ENCODE measurements at regions not wholly inside any gene's neighbourhood (a gene's known extent, or its start where the extent isn't known, plus 50 kb on each side); places are given as distances from the start of the nearest gene placed in this dataset.

DNA sequence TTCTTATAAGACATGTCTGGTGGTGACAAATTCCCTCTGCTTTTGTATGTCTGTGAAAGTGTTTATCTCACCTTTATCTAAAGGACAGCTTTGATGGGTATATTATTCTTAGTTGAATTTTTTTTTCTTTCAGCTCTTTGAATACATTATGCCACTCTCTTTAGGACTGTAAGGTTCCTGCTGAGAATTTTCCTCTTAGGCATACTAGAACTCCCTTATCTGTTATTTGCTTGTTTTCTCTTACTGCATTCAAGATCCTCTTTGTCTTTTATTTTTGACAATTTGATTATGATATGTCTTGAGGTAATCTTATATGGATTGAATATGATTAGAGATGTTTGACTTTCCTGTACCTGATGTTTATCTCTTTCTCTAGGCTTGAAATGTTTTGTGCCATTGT is 1328.4 kb downstream of the PCDH9 start:
- Histone ChIP-seq H3K4me3 (ENCODE audit: low read length in 2 of 2) (no peak overlapping the region), H3K36me3 (ENCODE audit: control insufficient read depth in 1 of 2, insufficient read depth in 2 of 2, low read length in 1 of 2) (no peaks in the 10 kb centered on the region), H3K4me1 (ENCODE audit: control insufficient read depth in 1 of 2, insufficient read depth in 2 of 2, low read length in 2 of 2) (no peaks in the 10 kb centered on the region), H3K9me3 (ENCODE audit: control insufficient read depth, low read length) (no peaks in the 10 kb centered on the region), H3K27ac (ENCODE audit: low read depth in 1 of 2, low read length in 2 of 2) (no peak overlapping the region), H3K27me3 (ENCODE audit: control insufficient read depth in 1 of 2, insufficient read depth in 2 of 2, low read length in 1 of 2) (no peaks in the 10 kb centered on the region)
- ATAC-seq (ENCODE audit: low FRiP score) (no peak), DNase-seq (no peak)
- intact Hi-C loops (cut with DNase I) = no loop called here

DNA sequence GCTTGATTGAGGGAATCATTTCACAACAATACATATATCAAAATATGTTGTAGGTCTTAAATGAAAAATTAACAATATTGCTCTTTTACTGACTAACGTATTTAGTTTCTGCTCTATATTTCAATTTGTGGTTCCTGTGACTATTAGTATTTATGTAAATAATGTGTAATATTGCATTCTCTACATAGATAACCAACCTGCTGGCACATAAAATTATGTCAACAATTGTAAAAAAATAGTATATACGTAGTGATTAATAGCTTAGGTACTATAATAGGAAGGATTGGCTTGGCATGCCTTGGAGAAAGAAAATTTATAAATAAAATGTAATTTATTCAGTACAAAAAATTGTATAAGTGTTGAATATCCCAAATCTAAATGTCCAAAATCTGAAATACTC is 1336.1 kb downstream of the PCDH9 start:
- 84 to 91% methylated on average over 2 of the region's 2 CpGs for WGBS, 2 donors
- DNase-seq = no peak
- Histone ChIP-seq H3K27me3 (ENCODE audit: control insufficient read depth in 1 of 2, insufficient read depth in 2 of 2, low read length in 1 of 2) (no peaks in the 10 kb centered on the region), H3K27ac (ENCODE audit: low read depth in 1 of 2, low read length in 2 of 2) (no peak overlapping the region), H3K9me3 (ENCODE audit: control insufficient read depth, low read length) (no peaks in the 10 kb centered on the region), H3K36me3 (ENCODE audit: control insufficient read depth in 1 of 2, insufficient read depth in 2 of 2, low read length in 1 of 2) (no peaks in the 10 kb centered on the region), H3K4me1 (ENCODE audit: control insufficient read depth in 1 of 2, insufficient read depth in 2 of 2, low read length in 2 of 2) (no peaks in the 10 kb centered on the region), H3K4me3 (ENCODE audit: low read length in 2 of 2) (no peak overlapping the region)
- intact Hi-C loops (cut with DNase I) = no loop called here
- no peak for ATAC-seq (ENCODE audit: low FRiP score)

GRCh38 chr13:65892859-65893258 is 1337.3 kb downstream of the PCDH9 start:
- Histone ChIP-seq H3K4me3 (ENCODE audit: low read length in 2 of 2) (no peak overlapping the region), H3K4me1 (ENCODE audit: control insufficient read depth in 1 of 2, insufficient read depth in 2 of 2, low read length in 2 of 2) (no peaks in the 10 kb centered on the region), H3K9me3 (ENCODE audit: control insufficient read depth, low read length) (no peaks in the 10 kb centered on the region), H3K36me3 (ENCODE audit: control insufficient read depth in 1 of 2, insufficient read depth in 2 of 2, low read length in 1 of 2) (no peaks in the 10 kb centered on the region), H3K27ac (ENCODE audit: low read depth in 1 of 2, low read length in 2 of 2) (no peak overlapping the region), H3K27me3 (ENCODE audit: control insufficient read depth in 1 of 2, insufficient read depth in 2 of 2, low read length in 1 of 2) (no peaks in the 10 kb centered on the region)
- no peak for ATAC-seq (ENCODE audit: low FRiP score)
- DNase-seq = no peak
- intact Hi-C loops (cut with DNase I) = no loop called here

GRCh38 chr13:65889368-65889767 is 1340.8 kb downstream of the PCDH9 start:
- Histone ChIP-seq H3K4me1 (ENCODE audit: control insufficient read depth in 1 of 2, insufficient read depth in 2 of 2, low read length in 2 of 2) (no peaks in the 10 kb centered on the region), H3K27me3 (ENCODE audit: control insufficient read depth in 1 of 2, insufficient read depth in 2 of 2, low read length in 1 of 2) (no peaks in the 10 kb centered on the region), H3K4me3 (ENCODE audit: low read length in 2 of 2) (no peak overlapping the region), H3K36me3 (ENCODE audit: control insufficient read depth in 1 of 2, insufficient read depth in 2 of 2, low read length in 1 of 2) (no peaks in the 10 kb centered on the region), H3K9me3 (ENCODE audit: control insufficient read depth, low read length) (no peaks in the 10 kb centered on the region), H3K27ac (ENCODE audit: low read depth in 1 of 2, low read length in 2 of 2) (no peak overlapping the region)
- 81% methylated on average over 5 of the region's 5 CpGs for WGBS, 2 donors
- DNase-seq (no peak), ATAC-seq (ENCODE audit: low FRiP score) (no peak)
- intact Hi-C loops (cut with DNase I) = no loop called here

DNA sequence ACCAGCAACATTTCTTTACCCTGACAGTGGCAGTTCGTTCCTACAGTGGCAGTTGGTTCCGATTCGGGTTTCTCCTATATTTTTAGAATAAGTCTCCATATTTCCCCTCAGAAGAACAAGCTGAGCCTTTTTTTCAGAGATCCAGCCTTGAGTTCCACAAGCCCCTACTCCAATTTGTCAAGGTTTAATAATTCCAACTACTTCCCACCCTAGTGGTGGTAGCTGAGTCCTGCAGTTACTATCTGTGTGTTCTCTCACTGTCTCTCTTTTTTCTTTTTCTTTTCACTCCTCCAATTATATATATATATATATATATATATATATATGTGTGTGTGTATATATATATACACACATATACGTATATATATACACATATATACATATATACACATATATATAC is 1347.3 kb downstream of the PCDH9 start:
- no peak overlapping the region for H3K27ac ChIP-seq (ENCODE audit: low read depth in 1 of 2, low read length in 2 of 2)
- WGBS, 2 donors = 80 to 87% methylated on average over 4 of the region's 4 CpGs
- no peak for ATAC-seq (ENCODE audit: low FRiP score)
- H3K9me3 ChIP-seq (ENCODE audit: control insufficient read depth, low read length) = peaks cover 5% of the 10 kb centered on the region
- no peak overlapping the region for H3K4me3 ChIP-seq (ENCODE audit: low read length in 2 of 2)
- no peaks in the 10 kb centered on the region for H3K36me3 ChIP-seq (ENCODE audit: control insufficient read depth in 1 of 2, insufficient read depth in 2 of 2, low read length in 1 of 2)
- H3K4me1 ChIP-seq (ENCODE audit: control insufficient read depth in 1 of 2, insufficient read depth in 2 of 2, low read length in 2 of 2) = no peaks in the 10 kb centered on the region
- H3K27me3 ChIP-seq (ENCODE audit: control insufficient read depth in 1 of 2, insufficient read depth in 2 of 2, low read length in 1 of 2) = no peaks in the 10 kb centered on the region
- DNase-seq = no peak
- intact Hi-C loops (cut with DNase I) = no loop called here

DNA sequence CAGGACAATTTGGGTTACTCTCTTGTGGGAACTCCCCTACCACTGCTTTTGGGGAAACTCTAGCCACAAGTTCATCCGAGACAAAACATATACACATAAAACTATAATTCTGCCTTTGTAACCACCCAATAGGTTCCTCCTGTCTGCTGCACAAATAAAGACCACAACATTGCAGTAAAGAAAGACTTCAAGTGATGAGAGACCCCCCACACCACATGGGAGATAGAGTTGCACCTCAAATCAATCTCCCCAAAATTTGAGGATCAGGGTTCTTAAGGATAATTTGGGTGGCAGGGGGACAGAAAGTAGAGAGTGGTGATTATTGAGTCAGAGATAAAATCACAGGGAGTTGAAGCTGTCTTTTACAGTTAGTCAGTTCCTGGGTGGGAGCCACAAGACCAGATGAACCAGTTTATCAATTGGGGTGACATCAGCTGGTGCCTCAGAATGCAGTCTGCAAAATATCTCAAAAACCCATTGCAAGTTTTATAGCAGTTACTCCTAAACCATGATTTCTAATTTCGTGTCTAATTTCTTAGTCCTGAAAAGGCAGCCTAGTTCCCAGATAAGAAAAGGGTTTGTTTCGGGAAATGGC is 1348.5 kb downstream of the PCDH9 start:
- H3K4me3 ChIP-seq (ENCODE audit: low read length in 2 of 2) = no peak overlapping the region
- intact Hi-C loops (cut with DNase I) = no loop called here
- ATAC-seq (ENCODE audit: low FRiP score) = no peak
- no peak overlapping the region for H3K27ac ChIP-seq (ENCODE audit: low read depth in 1 of 2, low read length in 2 of 2)
- H3K4me1 ChIP-seq (ENCODE audit: control insufficient read depth in 1 of 2, insufficient read depth in 2 of 2, low read length in 2 of 2) = no peaks in the 10 kb centered on the region
- H3K9me3 ChIP-seq (ENCODE audit: control insufficient read depth, low read length) = peaks cover 5% of the 10 kb centered on the region
- DNase-seq = no peak
- H3K36me3 ChIP-seq (ENCODE audit: control insufficient read depth in 1 of 2, insufficient read depth in 2 of 2, low read length in 1 of 2) = no peaks in the 10 kb centered on the region
- H3K27me3 ChIP-seq (ENCODE audit: control insufficient read depth in 1 of 2, insufficient read depth in 2 of 2, low read length in 1 of 2) = no peaks in the 10 kb centered on the region
- WGBS, 2 donors = 88 to 93% methylated on average over 3 of the region's 3 CpGs

DNA sequence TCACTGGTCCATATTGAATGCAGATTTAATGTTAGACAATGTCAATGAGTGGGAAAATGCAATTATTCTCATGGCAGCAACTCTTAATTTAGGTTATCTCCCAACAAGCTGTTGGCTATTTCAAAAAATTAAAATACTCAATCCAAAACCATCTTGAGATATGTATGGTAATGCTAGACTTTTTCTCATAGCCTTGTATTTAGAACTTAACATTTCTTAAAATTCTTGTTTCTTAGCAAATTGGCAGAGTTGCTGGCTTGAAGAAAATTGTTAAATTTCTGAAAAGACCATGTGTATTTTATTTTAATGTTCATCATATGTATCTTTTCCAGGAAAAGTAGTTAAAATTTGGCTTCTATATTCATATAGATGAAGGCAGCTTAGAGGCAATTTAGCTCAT is 1355.1 kb downstream of the PCDH9 start:
- no peak overlapping the region for H3K4me3 ChIP-seq (ENCODE audit: low read length in 2 of 2)
- ATAC-seq (ENCODE audit: low FRiP score) (no peak), DNase-seq (no peak)
- no peaks in the 10 kb centered on the region for H3K4me1 ChIP-seq (ENCODE audit: control insufficient read depth in 1 of 2, insufficient read depth in 2 of 2, low read length in 2 of 2)
- H3K27ac ChIP-seq (ENCODE audit: low read depth in 1 of 2, low read length in 2 of 2) = no peak overlapping the region
- H3K9me3 ChIP-seq (ENCODE audit: control insufficient read depth, low read length) = no peaks in the 10 kb centered on the region
- intact Hi-C loops (cut with DNase I) = no loop called here
- H3K36me3 ChIP-seq (ENCODE audit: control insufficient read depth in 1 of 2, insufficient read depth in 2 of 2, low read length in 1 of 2) = no peaks in the 10 kb centered on the region
- H3K27me3 ChIP-seq (ENCODE audit: control insufficient read depth in 1 of 2, insufficient read depth in 2 of 2, low read length in 1 of 2) = no peaks in the 10 kb centered on the region

GRCh38 chr13:65872448-65872847 is 1357.7 kb downstream of the PCDH9 start:
- Histone ChIP-seq H3K4me3 (ENCODE audit: low read length in 2 of 2) (no peak overlapping the region), H3K27ac (ENCODE audit: low read depth in 1 of 2, low read length in 2 of 2) (no peak overlapping the region), H3K9me3 (ENCODE audit: control insufficient read depth, low read length) (no peaks in the 10 kb centered on the region), H3K4me1 (ENCODE audit: control insufficient read depth in 1 of 2, insufficient read depth in 2 of 2, low read length in 2 of 2) (no peaks in the 10 kb centered on the region), H3K36me3 (ENCODE audit: control insufficient read depth in 1 of 2, insufficient read depth in 2 of 2, low read length in 1 of 2) (no peaks in the 10 kb centered on the region), H3K27me3 (ENCODE audit: control insufficient read depth in 1 of 2, insufficient read depth in 2 of 2, low read length in 1 of 2) (no peaks in the 10 kb centered on the region)
- intact Hi-C loops (cut with DNase I) = no loop called here
- DNase-seq = no peak
- ATAC-seq (ENCODE audit: low FRiP score) = no peak

- no peak overlapping the region for H3K4me3 ChIP-seq (ENCODE audit: low read length in 2 of 2)
- no peak overlapping the region for H3K27ac ChIP-seq (ENCODE audit: low read depth in 1 of 2, low read length in 2 of 2)
- intact Hi-C loops (cut with DNase I) = no loop called here
- no peaks in the 10 kb centered on the region for H3K9me3 ChIP-seq (ENCODE audit: control insufficient read depth, low read length)
- H3K36me3 ChIP-seq (ENCODE audit: control insufficient read depth in 1 of 2, insufficient read depth in 2 of 2, low read length in 1 of 2) = no peaks in the 10 kb centered on the region
- H3K4me1 ChIP-seq (ENCODE audit: control insufficient read depth in 1 of 2, insufficient read depth in 2 of 2, low read length in 2 of 2) = no peaks in the 10 kb centered on the region
- WGBS, 2 donors = 74 to 76% methylated on average over 6 of the region's 6 CpGs
- DNase-seq = no peak
- no peaks in the 10 kb centered on the region for H3K27me3 ChIP-seq (ENCODE audit: control insufficient read depth in 1 of 2, insufficient read depth in 2 of 2, low read length in 1 of 2)
- ATAC-seq (ENCODE audit: low FRiP score) = no peak
These were observed 1361.3 kb downstream of the PCDH9 start for GRCh38 chr13:65868884-65869283.
